Choroid plexus epithelial cell (primary cell): ENCODE measurements at regions not wholly inside any gene's neighbourhood (a gene's known extent, or its start where the extent isn't known, plus 50 kb on each side); places are given as distances from the start of the nearest gene placed in this dataset.

Experiments used
- DNase-seq: peaks from one replicate; pipeline ENCODE4 v3.0.0-alpha.2; 2010; ENCODE audit warnings: low read depth
- H3K4me3 ChIP-seq: 2 replicates; pipeline ENCODE4 v1.5.1; 2011; ENCODE audit warnings: low read depth, mild to moderate bottlenecking, control low read depth, low read length, moderate library complexity
- CTCF ChIP-seq: conservative IDR thresholded peaks from 2 replicates; pipeline ENCODE4 v1.5.1; 2011; ENCODE audit warnings: low read depth, mild to moderate bottlenecking, control low read depth, inconsistent platforms, low read length, moderate library complexity

DNA sequence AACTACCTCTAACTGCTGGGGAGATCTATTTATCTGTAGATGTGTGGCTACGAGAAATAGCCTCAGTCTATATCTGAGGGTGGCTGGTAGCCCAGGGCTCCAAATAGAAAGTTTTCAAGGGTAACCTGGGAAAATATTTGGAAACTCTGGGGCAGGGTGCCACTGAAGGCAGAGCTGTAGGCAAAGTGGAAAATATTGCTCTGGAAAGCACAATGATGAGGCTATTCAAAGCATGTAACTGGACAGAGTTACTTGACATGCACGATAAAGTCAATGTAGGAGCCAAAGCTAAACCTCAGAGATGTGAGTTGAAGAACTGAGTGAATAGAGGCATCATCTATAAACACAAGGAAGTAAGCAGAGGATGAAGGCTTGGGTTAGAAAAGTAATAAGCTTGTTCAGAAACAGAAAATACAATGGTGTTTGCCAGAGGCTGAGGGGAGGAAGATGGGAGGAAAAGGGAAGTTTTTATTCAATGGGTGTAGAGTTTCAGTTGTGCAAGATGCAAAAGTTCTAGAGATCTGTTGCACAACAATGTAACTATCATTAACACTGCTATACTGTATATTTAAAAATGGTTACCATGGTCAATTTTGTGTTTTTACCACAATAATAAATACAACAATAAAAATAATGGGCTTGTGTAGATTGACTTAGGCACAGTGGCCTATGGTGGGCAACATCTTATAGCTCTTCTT lies 171.6 kb downstream of the MBD2 start:
- H3K4me3 ChIP-seq, result no peak overlapping the region
- peak; percentile 17 for DNase-seq
- TF ChIP-seq CTCF, result no peak

DNA sequence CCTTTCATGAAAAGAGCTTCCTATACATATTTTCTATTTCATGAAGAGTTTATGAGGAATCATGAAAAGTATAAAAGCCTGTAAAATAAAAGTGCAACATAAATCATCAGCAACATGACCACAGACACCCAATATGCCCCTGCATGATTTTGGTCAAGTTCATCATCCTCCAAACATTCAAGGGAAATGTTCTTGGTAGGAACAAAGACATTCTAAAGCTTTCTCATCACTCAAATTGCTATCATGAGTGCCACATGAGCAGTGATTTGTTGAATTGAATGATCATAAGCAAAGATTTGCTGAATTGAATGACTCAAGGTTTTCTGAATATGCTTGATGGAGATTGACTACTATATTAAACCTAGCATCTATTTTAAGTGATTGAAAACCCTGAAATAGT lies 172.2 kb downstream of the MBD2 start:
- TF ChIP-seq CTCF, result no peak
- no peak overlapping the region for H3K4me3 ChIP-seq
- DNase-seq, result no peak

DNA sequence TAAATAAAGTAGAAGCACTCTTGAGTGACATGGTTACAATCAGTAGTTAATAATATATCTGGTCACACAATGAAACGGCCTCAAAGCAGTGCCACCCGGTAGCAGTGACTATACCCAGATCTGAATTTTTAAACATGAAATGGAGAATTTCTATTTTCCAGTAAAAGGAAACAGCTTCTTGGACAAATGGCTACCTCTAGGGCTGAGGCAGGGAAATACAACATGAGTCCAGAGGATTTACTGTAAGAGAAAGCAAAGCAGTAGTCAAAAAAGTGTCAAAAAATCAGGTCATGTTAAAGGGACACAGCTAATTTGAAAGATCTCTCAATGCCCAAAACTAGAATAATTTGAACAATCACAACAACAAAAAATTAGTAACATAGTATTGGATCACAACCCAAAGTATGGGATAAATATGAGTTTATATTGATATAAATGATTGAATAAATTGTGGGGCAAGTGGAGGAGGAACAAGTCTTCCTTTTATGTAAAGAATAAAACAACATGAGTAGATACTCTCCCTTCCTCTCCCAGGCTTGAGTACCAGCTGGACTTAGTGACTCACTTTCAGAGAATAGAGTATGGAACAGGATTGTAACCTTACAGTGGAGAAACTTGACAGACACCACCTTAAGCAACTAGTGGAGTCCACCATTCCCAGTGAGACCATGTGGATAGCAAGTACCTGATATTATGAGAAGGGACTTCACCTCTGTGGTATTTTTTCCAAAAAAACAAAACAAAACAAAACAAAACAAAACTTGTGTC lies 180.8 kb downstream of the MBD2 start:
- no peak overlapping the region for H3K4me3 ChIP-seq
- DNase-seq, result peak; percentile 56

GRCh38 chr18:54035927-54036326 lies 188.5 kb downstream of the MBD2 start:
- no peak overlapping the region for H3K4me3 ChIP-seq
- no peak for DNase-seq
- TF ChIP-seq CTCF, result no peak

More for the DNA sequence above, 180.8 kb downstream of the MBD2 start:
- peak; percentile 54 for TF ChIP-seq CTCF

DNA sequence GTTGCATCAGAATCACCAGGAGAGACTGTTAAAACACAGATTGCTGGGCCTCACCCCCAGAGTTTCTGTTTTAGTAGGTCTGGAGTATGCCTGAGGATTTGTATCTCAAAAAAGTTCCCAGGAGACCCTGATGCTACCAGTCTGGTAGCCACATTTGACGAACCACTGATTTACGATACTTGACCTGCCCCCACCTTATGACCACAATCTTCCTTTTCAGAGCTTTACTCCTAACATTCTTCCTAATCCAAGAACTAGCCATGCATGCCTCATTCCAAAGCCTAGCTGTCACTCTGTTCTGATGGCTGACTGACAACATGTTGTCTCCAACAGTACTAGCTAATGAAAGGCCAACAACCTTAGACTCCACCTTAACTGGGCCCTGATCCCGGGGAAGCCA lies 191.4 kb downstream of the MBD2 start:
- TF ChIP-seq CTCF, result no peak
- DNase-seq, result no peak

GRCh38 chr18:54032412-54032811 lies 192.1 kb downstream of the MBD2 start:
- no peak overlapping the region for H3K4me3 ChIP-seq
- DNase-seq, result no peak
- no peak for TF ChIP-seq CTCF

More for the DNA sequence above, 191.4 kb downstream of the MBD2 start:
- H3K4me3 ChIP-seq, result no peak overlapping the region
